ENCODE measurements at regions not wholly inside any gene's neighbourhood (a gene's known extent, or its start where the extent isn't known, plus 50 kb on each side); places are given as distances from the start of the nearest gene placed in this dataset.

DNA sequence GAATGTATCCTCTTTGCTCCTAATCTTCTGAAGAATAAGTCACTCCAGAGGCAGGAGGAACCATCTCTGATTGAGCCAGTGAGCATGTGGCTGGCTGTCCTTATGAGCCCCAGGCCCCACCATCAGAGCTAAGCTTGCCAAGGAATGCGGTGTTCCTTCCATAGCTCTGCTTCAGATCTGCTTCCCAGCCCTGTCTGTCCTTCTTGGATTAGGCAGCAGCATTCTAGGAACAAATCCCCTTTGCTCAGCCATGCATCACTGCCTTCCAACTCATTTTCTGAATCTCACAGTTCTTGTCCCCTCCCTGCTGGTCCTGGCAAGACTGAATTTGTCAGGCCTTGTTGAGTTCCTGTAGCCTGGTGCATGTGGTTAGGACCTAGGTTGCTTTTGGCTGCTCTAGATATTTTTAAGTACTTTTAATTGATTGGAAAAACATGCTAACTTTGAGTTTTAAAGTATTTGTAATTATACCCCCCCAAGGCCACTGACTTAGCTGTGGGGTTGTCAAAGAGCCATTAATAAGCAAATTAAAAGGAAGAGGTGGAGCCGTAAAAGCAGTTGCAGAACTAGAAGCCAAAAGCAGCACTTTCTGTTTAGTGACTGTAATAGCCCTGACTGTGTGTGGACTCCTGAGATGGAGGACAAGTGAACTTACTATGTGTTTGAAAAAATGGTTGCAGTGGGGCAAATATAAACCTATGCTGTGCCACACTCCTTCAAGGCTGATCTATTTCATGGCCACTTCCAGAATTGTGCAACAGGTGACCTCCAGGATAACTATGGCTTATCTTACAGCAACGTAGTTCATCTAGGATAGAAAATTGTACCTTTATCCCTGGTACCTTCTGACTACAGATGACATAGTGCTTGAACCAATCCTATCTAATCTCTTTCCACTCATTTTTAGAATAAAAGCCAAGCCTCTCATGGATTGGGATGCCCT is 61.3 kb upstream of the BACH1 start:
- Histone ChIP-seq H3K27ac (peak overlapping the region in 1 of 5 donors; percentile 58), H3K4me3 (no peak overlapping the region), H3K4me1 (replicated peaks in 1 of 2) (peaks cover 15 to 16% of the 10 kb centered on the region in 2 donors), H3K9me3 (replicated peaks in 1 of 3) (no peaks in the 10 kb centered on the region), H3K27me3 (no peaks in the 10 kb centered on the region), H3K36me3 (replicated peaks in 1 of 2) (no peaks in the 10 kb centered on the region)
- intact Hi-C loops (cut with DNase I) = no loop called here
- WGBS, 4 donors = 60 to 70% (median 64%) methylated on average over 3 of the region's 3 CpGs
- TF ChIP-seq POLR2A (IDR thresholded peaks at IDR 0.05) = no peak
- TF ChIP-seq, protein P1, sequence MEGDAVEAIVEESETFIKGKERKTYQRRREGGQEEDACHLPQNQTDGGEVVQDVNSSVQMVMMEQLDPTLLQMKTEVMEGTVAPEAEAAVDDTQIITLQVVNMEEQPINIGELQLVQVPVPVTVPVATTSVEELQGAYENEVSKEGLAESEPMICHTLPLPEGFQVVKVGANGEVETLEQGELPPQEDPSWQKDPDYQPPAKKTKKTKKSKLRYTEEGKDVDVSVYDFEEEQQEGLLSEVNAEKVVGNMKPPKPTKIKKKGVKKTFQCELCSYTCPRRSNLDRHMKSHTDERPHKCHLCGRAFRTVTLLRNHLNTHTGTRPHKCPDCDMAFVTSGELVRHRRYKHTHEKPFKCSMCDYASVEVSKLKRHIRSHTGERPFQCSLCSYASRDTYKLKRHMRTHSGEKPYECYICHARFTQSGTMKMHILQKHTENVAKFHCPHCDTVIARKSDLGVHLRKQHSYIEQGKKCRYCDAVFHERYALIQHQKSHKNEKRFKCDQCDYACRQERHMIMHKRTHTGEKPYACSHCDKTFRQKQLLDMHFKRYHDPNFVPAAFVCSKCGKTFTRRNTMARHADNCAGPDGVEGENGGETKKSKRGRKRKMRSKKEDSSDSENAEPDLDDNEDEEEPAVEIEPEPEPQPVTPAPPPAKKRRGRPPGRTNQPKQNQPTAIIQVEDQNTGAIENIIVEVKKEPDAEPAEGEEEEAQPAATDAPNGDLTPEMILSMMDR (IDR thresholded peaks at IDR 0.05) = no peak
- no peak for DNase-seq

DNA sequence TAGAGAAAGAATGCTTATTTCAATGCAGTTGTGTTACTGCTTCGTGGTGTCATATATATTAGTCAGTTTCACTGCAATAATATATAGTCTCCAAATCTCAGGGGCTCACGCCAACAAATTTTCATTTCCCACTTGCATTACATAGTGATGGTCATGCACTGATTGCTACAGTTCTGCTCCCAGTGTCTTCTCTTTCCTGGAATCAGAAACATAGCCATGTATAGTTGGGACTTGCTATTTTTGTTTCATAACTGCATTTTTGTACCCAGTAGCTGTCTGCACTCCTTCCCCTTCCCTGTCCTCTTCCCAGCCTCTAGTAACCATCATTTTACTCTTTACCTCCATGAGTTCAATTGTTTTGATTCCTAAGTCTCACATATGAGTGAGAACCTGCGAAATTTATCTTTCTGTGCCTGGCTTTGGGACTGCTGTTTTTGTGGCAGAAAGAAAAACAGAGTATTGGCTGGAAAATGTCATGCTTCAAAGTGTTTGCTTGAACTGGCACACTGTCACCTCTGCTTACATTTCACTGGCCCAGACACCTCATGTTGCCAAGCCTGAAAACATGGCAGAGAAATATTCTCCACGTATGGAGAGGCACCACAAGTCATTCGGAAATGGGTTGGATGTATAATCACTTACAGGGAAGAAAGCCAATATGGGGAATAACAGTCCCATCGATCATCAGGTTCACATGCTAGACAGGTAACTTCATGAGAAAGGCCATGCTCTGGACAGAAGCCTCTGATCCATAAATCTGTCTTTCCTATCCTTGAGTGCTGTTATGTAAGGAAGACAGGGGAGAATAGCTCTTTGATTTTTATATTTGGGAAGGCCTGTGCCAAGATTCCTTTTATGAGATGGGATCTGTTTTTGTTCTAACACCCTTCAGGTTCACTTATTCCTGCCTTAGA is 60.4 kb upstream of the BACH1 start:
- H3K4me1 ChIP-seq (replicated peaks in 1 of 2) = peaks cover 15 to 16% of the 10 kb centered on the region in 2 donors
- intact Hi-C loops (cut with DNase I) = no loop called here
- no peak overlapping the region for H3K4me3 ChIP-seq
- H3K36me3 ChIP-seq (replicated peaks in 1 of 2) = no peaks in the 10 kb centered on the region
- TF ChIP-seq, protein P1 (IDR thresholded peaks at IDR 0.05) = no peak
- no peak for TF ChIP-seq POLR2A (IDR thresholded peaks at IDR 0.05)
- peak overlapping the region in 2 of 5 donors; percentile 15 to 58 for H3K27ac ChIP-seq
- DNase-seq = no peak
- 58 to 71% (median 61%) methylated on average over 6 of the region's 6 CpGs for WGBS, 4 donors
- H3K27me3 ChIP-seq = no peaks in the 10 kb centered on the region
- H3K9me3 ChIP-seq (replicated peaks in 1 of 3) = no peaks in the 10 kb centered on the region

DNA sequence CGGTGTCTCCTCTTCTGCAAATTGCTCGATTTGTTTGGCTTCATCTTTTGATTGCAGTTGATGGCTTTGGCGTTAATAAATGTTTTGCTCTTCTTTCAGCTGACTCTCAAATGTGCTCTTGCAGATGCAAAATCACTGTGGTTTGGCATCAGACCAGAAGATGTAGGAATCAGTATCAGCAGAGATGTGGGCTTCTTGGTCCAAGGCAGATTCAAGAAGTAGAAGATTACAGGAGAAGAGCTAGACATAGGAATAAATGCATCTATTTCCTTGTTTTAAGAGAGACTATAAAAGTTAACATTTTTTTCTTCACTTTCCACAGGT is 59.8 kb upstream of the BACH1 start:
- DNase-seq = no peak
- intact Hi-C loops (cut with DNase I) = no loop called here
- Histone ChIP-seq H3K27ac (peak overlapping the region in 1 of 5 donors; percentile 15), H3K27me3 (no peaks in the 10 kb centered on the region), H3K36me3 (replicated peaks in 1 of 2) (no peaks in the 10 kb centered on the region), H3K9me3 (replicated peaks in 1 of 3) (no peaks in the 10 kb centered on the region), H3K4me3 (no peak overlapping the region), H3K4me1 (replicated peaks in 1 of 2) (peaks cover 15 to 16% of the 10 kb centered on the region in 2 donors)
- no peak for TF ChIP-seq POLR2A (IDR thresholded peaks at IDR 0.05)
- TF ChIP-seq, protein P1 (IDR thresholded peaks at IDR 0.05) = no peak
- WGBS, 4 donors = 33 to 41% (median 36%) methylated on average over 3 of the region's 3 CpGs

- Histone ChIP-seq H3K9me3 (replicated peaks in 1 of 3) (no peaks in the 10 kb centered on the region), H3K4me1 (replicated peaks in 1 of 2) (peaks cover 15 to 16% of the 10 kb centered on the region in 2 donors), H3K36me3 (replicated peaks in 1 of 2) (no peaks in the 10 kb centered on the region), H3K27me3 (no peaks in the 10 kb centered on the region), H3K4me3 (no peak overlapping the region), H3K27ac (no peak overlapping the region)
- WGBS, 4 donors = 97 to 100% (median 100%) methylated on average over 1 of the region's 1 CpG
- intact Hi-C loops (cut with DNase I) = no loop called here
- DNase-seq = no peak
- TF ChIP-seq, protein P1 (IDR thresholded peaks at IDR 0.05) = no peak
- no peak for TF ChIP-seq POLR2A (IDR thresholded peaks at IDR 0.05)
Measured at GRCh38 chr21:29240136-29240535, 58.6 kb upstream of the BACH1 start.

All from adrenal gland (tissue), 9 donors.